Mesodermal cell (in vitro differentiated cells): ENCODE measurements at regions not wholly inside any gene's neighbourhood (a gene's known extent, or its start where the extent isn't known, plus 50 kb on each side); places are given as distances from the start of the nearest gene placed in this dataset.

Experiments used
- H3K27ac ChIP-seq: 2 replicates; pipeline ENCODE4 v1.7.0; 2013; ENCODE audit warnings: mild to moderate bottlenecking, low read depth, low read length, moderate library complexity; ENCODE audit not compliant: severe bottlenecking
- H3K36me3 ChIP-seq: 2 replicates; pipeline ENCODE4 v1.7.1; 2013; ENCODE audit warnings: mild to moderate bottlenecking, low read length, moderate library complexity; ENCODE audit not compliant: control insufficient read depth, insufficient read depth
- H3K4me1 ChIP-seq: one replicate; pipeline ENCODE4 v1.7.1; 2013; ENCODE audit warnings: mild to moderate bottlenecking, low read length; ENCODE audit not compliant: insufficient read depth, control insufficient read depth, poor library complexity, severe bottlenecking
- H3K4me3 ChIP-seq: 2 replicates; pipeline ENCODE4 v1.7.0; 2013; ENCODE audit warnings: low read length, control low read depth, mild to moderate bottlenecking; ENCODE audit not compliant: insufficient read depth, poor library complexity, severe bottlenecking; ENCODE audit errors: extremely low read depth
- H3K9me3 ChIP-seq: 2 replicates; pipeline ENCODE4 v1.7.1; 2013; ENCODE audit warnings: mild to moderate bottlenecking, low read length, moderate library complexity; ENCODE audit not compliant: control insufficient read depth
- WGBS, 2 experiments: methylation state at CpG; one replicate each; pipeline ENCODE4 v1.1.5; 2013; ENCODE audit warnings: missing lambda C conversion rate in 2 of 2; ENCODE audit not compliant: insufficient coverage in 2 of 2; 5-methylcytosine and 5-hydroxymethylcytosine counted together

DNA sequence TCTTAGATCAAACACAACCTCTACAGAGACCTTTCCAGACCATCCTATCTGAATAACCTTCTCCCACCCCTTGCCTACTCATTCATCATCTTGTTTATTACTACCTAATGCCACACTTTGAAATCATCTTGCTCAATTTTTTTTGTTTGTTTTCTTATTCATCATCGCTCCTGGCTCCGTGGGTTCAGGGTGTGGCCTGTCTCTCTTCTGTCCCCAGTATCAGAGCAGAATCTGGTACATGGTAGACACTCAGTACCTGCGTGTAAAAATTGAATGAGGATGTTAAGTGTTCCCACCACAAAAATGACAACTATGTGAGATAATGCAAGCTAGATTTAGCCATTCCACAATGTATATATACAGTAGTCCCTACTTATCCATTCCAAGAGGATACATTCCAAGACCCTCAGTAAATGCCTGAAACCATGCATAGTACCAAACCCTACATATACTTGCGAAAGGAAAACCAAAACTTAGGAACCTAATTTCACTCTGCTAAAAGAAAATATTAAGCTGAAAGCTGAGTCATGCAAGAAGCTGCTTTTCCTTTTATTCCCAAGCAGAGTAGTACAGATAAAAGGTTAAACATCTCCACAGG, 72.1 kb upstream of the SEC61G start:
- 95 to 100% methylated on average over 2 to 3 of the region's 4 CpGs for WGBS, 2 experiments
- Histone ChIP-seq H3K9me3 (no peaks in the 10 kb centered on the region), H3K27ac (no peak overlapping the region), H3K4me3 (no peak overlapping the region), H3K4me1 (no peaks in the 10 kb centered on the region), H3K36me3 (no peaks in the 10 kb centered on the region)

DNA sequence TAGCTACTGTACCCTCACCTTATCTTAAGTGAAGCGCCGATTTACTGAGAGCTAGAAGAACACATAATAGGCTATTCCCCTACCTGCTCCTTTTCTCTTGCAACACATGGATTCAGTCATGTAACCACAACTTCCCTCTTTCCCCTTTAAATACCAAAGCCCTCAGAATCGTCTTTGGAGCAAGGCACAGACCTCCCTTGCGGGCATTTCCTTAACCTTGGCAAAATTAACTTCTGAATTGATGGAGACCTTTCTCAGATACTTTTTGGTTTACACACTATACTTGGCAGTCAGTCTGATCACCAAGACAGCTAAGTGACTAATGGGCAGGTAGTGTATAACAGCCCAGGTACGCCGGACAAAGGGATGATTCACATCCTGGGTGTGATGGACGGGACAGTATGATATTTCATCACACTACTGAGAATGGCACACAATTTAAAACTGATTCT, 72.7 kb upstream of the SEC61G start:
- no peak overlapping the region for H3K27ac ChIP-seq
- H3K4me1 ChIP-seq: no peaks in the 10 kb centered on the region
- no peak overlapping the region for H3K4me3 ChIP-seq
- WGBS, 2 experiments: 97% methylated on average over 6 of the region's 7 CpGs
- H3K9me3 ChIP-seq: no peaks in the 10 kb centered on the region
- no peaks in the 10 kb centered on the region for H3K36me3 ChIP-seq

DNA sequence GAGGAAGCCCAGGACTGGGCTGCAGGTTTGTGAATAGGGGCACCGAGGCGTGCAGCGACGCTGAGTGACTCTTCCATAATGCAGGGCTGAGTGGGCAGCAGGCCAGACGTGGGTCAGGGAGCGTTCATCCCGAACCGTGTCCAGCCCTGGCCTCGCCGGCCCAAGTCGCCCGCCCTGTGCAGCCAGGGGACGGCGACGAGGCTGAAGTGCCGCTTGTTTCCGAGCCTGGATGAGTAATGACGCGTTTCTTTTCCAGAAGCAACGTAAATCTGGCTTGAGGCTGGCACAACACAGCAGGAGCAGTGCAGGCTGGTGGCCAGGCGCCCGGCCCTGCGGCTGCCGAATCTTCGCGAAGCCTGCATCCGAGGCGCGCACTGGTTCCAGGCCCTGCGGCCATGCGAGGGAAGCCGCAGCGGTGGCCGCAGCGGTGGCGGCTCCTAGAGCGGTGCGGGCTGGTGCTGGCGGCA, 74.0 kb upstream of the SEC61G start:
- Histone ChIP-seq H3K27ac (no peak overlapping the region), H3K4me3 (no peak overlapping the region), H3K36me3 (no peaks in the 10 kb centered on the region), H3K4me1 (no peaks in the 10 kb centered on the region), H3K9me3 (no peaks in the 10 kb centered on the region)
- 96% methylated on average over 35 to 38 of the region's 39 CpGs for WGBS, 2 experiments

DNA sequence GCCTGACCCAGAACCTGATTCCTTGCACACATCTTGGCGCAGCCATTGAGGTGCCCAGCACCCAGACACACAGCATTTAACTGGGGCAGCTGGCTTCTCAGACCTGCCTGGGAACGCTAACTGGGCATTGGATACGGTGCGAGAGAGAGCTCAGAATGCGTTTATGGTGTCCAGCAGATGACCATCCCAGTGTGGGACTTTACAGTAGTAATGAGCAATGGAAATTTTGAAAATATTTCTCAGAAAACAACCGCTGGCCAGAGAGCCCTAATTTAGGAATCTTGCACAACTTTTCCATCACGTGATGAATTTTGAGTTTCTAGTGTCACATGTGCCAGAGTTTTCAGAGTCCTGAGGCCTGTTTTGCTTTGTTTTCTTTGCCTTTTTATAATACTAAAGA, 78.2 kb upstream of the SEC61G start:
- H3K4me3 ChIP-seq: no peak overlapping the region
- H3K9me3 ChIP-seq: no peaks in the 10 kb centered on the region
- H3K4me1 ChIP-seq: no peaks in the 10 kb centered on the region
- H3K36me3 ChIP-seq: no peaks in the 10 kb centered on the region
- no peak overlapping the region for H3K27ac ChIP-seq
- 94 to 99% methylated on average over 6 to 7 of the region's 7 CpGs for WGBS, 2 experiments

DNA sequence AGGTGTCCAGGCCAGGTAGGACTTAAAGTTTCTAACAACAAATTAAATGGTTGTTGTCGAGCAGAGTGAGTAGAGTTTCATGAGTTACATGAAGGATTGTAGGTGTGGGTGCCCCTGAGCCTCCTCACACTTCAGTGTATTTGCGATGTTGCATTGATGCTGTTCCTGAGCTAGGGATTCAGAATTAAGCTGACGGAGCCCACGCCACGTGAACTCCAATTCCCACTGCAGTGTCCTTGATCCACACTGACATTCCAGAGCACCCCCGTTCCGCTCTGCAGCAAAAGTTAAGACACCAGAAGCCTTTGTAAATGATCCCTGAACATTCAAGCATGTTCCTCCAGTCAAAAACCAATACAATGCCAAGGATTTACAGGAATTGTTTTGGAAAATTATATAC, 78.8 kb upstream of the SEC61G start:
- 89 to 96% methylated on average over 6 of the region's 7 CpGs for WGBS, 2 experiments

DNA sequence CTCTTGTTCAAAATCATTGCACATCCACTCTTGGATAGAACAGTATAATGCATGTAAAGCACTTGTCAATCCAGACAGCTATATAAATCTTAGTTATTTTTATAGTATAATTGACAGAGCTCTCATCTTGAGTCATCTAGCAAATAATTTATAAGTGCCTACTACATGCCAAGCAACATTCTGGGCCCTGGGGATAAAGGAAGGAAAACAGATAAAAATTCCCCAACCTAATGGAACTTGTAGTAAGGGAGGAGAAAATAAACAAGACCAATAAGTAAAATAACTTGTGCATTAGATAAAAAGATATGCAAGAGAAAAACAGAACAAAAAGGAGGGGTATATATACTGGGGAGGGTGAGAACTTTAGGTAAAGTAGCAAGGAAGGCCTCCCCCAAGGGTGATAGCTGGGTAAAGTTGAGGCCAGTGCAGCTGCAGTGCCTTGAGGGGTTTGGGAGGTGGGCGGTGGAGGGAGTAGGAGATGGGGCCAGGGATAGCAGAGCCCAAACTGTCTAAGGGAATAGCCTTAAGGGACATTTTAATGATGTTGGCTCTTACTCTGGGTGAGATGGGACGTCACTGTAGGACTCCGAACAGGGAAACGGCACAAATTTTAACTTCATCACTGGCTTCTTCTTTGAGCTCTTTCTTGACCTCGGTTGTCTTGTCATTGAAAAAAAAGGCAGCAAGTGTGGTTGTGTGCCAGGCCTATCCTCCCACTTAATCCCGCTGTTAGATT, 79.3 kb upstream of the SEC61G start:
- WGBS, 2 experiments: 81 to 92% methylated on average over 4 to 5 of the region's 6 CpGs
- no peak overlapping the region for H3K4me3 ChIP-seq

More for the DNA sequence above, 78.8 kb upstream of the SEC61G start:
- Histone ChIP-seq H3K4me1 (no peaks in the 10 kb centered on the region), H3K9me3 (no peaks in the 10 kb centered on the region), H3K4me3 (no peak overlapping the region), H3K27ac (no peak overlapping the region), H3K36me3 (no peaks in the 10 kb centered on the region)

DNA sequence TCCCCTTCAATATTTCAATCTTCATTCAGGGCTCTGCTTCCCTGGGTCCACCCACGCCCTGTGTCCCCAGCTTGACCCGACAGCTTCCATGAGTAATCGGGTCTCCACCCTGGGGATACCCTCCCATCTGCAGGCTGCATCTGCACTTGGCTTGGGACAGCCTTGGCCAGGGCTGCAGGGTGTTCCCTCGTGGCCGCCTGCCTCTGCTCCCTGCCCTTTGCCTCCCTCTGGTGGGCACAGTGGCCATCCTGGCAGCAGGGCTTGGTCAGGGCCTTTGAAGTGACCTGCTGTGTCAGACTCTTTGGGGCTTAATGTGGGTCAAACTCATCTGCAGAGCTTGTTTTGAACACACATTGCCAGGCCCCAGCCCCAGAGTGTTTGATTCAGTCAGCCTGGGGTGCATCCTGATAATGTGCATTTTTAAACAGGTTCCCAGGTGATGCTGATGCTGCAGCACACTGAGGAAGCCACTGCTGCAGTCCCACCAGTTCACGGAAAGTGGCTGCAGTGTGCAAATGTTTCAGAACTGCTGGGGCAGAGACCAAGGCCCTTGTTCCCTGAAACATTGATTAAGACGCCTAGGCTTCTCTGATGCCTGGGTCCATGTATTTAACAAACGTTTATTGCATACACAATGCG, 80.7 kb upstream of the SEC61G start:
- no peak overlapping the region for H3K4me3 ChIP-seq
- 63 to 66% methylated on average over 9 of the region's 9 CpGs for WGBS, 2 experiments
- no peaks in the 10 kb centered on the region for H3K36me3 ChIP-seq
- no peak overlapping the region for H3K27ac ChIP-seq
- H3K4me1 ChIP-seq: no peaks in the 10 kb centered on the region
- H3K9me3 ChIP-seq: no peaks in the 10 kb centered on the region

More for the DNA sequence above, 79.3 kb upstream of the SEC61G start:
- H3K4me1 ChIP-seq: no peaks in the 10 kb centered on the region
- no peak overlapping the region for H3K27ac ChIP-seq
- no peaks in the 10 kb centered on the region for H3K9me3 ChIP-seq
- H3K36me3 ChIP-seq: no peaks in the 10 kb centered on the region

DNA sequence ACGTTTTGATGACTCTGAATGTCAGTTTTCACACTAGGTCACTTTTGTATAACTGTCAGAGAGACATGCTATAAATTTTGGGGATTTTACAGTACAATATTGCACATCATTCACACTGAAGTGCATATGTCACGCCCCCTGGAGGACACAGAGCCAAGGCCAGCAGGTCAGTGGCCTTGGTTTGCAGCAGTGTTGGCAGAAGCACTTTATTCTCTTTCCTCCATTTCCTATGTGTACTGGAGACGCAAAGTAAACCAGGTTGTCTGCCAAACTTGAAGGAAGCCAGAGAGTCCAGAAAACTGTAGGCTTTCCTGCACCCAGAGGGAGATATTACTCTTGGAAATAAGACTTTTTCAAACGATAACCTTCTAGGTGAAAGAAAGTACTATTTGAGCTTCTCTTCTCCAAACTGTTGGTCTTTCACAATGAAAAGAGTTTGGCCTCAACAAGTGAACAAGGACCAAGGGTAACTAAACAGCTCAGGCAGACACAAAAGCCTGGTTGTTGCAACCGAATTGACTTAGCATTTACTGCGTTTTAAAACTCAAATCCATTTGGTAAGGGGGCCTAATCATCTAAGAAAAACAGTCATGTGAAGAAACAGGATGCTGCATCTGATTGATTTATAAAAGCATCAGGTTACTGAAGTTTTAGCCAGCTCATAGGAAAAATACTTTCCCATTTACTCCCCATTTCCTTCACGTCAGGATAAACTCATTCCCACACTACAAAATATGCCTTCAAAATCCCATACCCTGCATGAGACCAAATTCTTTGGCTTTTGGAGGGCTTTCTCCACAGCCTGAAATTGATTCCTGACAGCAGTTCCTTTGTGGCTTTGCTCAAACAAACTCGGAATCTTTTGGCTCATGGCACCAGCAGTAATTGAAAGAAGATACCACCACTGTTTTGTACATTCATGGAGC, 83.0 kb upstream of the SEC61G start:
- Histone ChIP-seq H3K4me1 (no peaks in the 10 kb centered on the region), H3K9me3 (no peaks in the 10 kb centered on the region), H3K4me3 (no peak overlapping the region), H3K36me3 (no peaks in the 10 kb centered on the region), H3K27ac (no peak overlapping the region)
- WGBS, 2 experiments: 65 to 69% methylated on average over 4 to 5 of the region's 8 CpGs

DNA sequence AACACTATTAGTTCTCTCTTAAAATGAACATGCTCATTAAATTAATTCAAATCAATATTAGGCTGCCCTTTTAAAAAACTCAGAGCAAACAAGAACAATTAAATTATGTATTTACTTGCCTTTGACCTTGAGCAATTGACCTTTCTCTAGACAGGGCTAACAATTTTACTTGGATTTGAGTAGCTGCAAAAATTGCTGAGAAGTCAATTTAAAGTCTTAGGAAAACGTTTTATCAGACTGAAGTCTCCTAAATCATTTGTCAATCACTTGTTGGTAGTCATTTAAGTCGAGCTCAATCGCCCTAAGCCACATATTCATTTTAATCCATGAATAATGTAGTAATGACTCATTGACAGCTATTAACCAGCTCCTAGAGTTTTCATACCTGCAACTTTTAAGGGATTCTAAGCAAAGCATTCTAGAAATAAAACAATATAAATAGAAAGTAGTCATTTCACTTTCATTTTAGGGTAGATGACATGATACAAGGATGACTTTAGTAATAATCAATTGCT, 84.9 kb upstream of the SEC61G start:
- no peaks in the 10 kb centered on the region for H3K36me3 ChIP-seq
- no peak overlapping the region for H3K4me3 ChIP-seq
- H3K27ac ChIP-seq: no peak overlapping the region
- no peaks in the 10 kb centered on the region for H3K4me1 ChIP-seq
- WGBS, 2 experiments: 60% methylated on average over 1 of the region's 3 CpGs; no CpG with 5 or more reads in 1 of the 2 experiments
- no peaks in the 10 kb centered on the region for H3K9me3 ChIP-seq

DNA sequence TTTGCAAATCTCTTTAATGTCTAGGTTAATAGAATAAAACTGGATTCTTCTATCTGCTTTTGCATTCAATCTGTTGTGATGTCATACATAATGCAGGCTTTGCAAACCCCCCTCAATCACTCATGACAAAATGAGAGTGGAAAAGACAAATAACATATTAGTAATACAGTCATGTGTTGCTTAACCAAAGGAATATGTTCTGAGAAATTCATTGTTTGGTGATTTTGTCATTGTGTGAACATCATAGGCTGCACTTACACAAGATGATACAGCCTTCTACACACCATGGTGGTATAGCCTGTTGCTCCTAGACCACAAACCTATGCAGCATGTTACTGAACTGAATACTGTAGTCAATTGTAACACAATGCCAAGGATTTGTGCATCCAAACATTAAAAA, 87.3 kb upstream of the SEC61G start:
- no peaks in the 10 kb centered on the region for H3K4me1 ChIP-seq
- H3K27ac ChIP-seq: no peak overlapping the region
- no peaks in the 10 kb centered on the region for H3K9me3 ChIP-seq
- H3K4me3 ChIP-seq: no peak overlapping the region
- no peaks in the 10 kb centered on the region for H3K36me3 ChIP-seq
